ENCODE measurements at regions not wholly inside any gene's neighbourhood (a gene's known extent, or its start where the extent isn't known, plus 50 kb on each side); places are given as distances from the start of the nearest gene placed in this dataset.
"Not testable (repeated sequence)": the region's sequence is repeated elsewhere in the genome, so short reads cannot be mapped to it uniquely, and the experiment has no call there.

- not testable (repeated sequence) for DNase-seq
These were observed 51.3 kb upstream of the RIOK2 start for GRCh38 chr5:97234380-97234779.

GRCh38 chr5:97242341-97242740 lies 59.3 kb upstream of the RIOK2 start:
- no peak for DNase-seq

GRCh38 chr5:97243353-97243752 lies 60.3 kb upstream of the RIOK2 start:
- DNase-seq, result peak; percentile 13

GRCh38 chr5:97245386-97245785 lies 62.3 kb upstream of the RIOK2 start:
- no peak for DNase-seq

GRCh38 chr5:97250113-97250512 lies 67.1 kb upstream of the RIOK2 start:
- DNase-seq, result no peak

GRCh38 chr5:97266076-97266475 lies 83.0 kb upstream of the RIOK2 start:
- DNase-seq, result no peak

- DNase-seq, result no peak
These were observed 83.5 kb upstream of the RIOK2 start for GRCh38 chr5:97266576-97266975.

GRCh38 chr5:97267767-97268166 lies 84.7 kb upstream of the RIOK2 start:
- DNase-seq, result no peak

GRCh38 chr5:97276474-97277120 lies 93.5 kb upstream of the RIOK2 start:
- DNase-seq, result no peak

GRCh38 chr5:97281257-97281656 lies 98.2 kb upstream of the RIOK2 start:
- DNase-seq, result no peak

GRCh38 chr5:97297063-97297703 lies 114.1 kb upstream of the RIOK2 start:
- peak; percentile 82 for DNase-seq

- DNase-seq, result no peak
These were observed 114.7 kb upstream of the RIOK2 start for GRCh38 chr5:97297704-97298091.

GRCh38 chr5:97301181-97301580 lies 118.1 kb upstream of the RIOK2 start:
- DNase-seq, result not testable (repeated sequence)

- no peak for DNase-seq
These were observed 155.7 kb upstream of the RIOK2 start for GRCh38 chr5:97338729-97339128.

GRCh38 chr5:97355775-97356174 lies 172.7 kb upstream of the RIOK2 start:
- no peak for DNase-seq

- DNase-seq, result no peak
These were observed 180.5 kb upstream of the RIOK2 start for GRCh38 chr5:97363577-97363976.

GRCh38 chr5:97364731-97365130 lies 181.7 kb upstream of the RIOK2 start:
- DNase-seq, result no peak

GRCh38 chr5:97365163-97365845 lies 182.3 kb upstream of the RIOK2 start:
- DNase-seq, result no peak

GRCh38 chr5:97365918-97366317 lies 182.9 kb upstream of the RIOK2 start:
- no peak for DNase-seq

GRCh38 chr5:97375959-97376358 lies 192.9 kb upstream of the RIOK2 start:
- no peak for DNase-seq

- DNase-seq, result no peak
These were observed 194.5 kb upstream of the RIOK2 start for GRCh38 chr5:97377582-97377981.

- DNase-seq, result no peak
These were observed 200.9 kb upstream of the RIOK2 start for GRCh38 chr5:97383996-97384395.

- DNase-seq, result no peak
These were observed 205.7 kb upstream of the RIOK2 start for GRCh38 chr5:97388794-97389193.

GRCh38 chr5:97400537-97400936 lies 217.5 kb upstream of the RIOK2 start:
- DNase-seq, result no peak
